VCaP (cell line): ENCODE measurements at regions not wholly inside any gene's neighbourhood (a gene's known extent, or its start where the extent isn't known, plus 50 kb on each side); places are given as distances from the start of the nearest gene placed in this dataset.

Experiments
- H3K27ac ChIP-seq: fragments of 450-650 bp; 2 replicates; pipeline ENCODE4 v1.5.1; 2017
- CTCF ChIP-seq: fragments of 450-650 bp; conservative IDR thresholded peaks from 2 replicates; pipeline ENCODE4 v1.5.1; 2017; ENCODE audit warnings: mild to moderate bottlenecking, moderate library complexity

GRCh38 chr16:9176547-9177418 lies 85.3 kb downstream of the HAPSTR1 start:
- no peak for TF ChIP-seq CTCF
- H3K27ac ChIP-seq, result no peak overlapping the region

- TF ChIP-seq CTCF, result no peak
Measured at GRCh38 chr16:9177861-9178260, 86.4 kb downstream of the HAPSTR1 start.

GRCh38 chr16:9183682-9184353 lies 92.4 kb downstream of the HAPSTR1 start:
- H3K27ac ChIP-seq, result no peak overlapping the region
- no peak for TF ChIP-seq CTCF

More at GRCh38 chr16:9177861-9178260, 86.4 kb downstream of the HAPSTR1 start:
- no peak overlapping the region for H3K27ac ChIP-seq

GRCh38 chr16:9184354-9184690 lies 92.9 kb downstream of the HAPSTR1 start:
- TF ChIP-seq CTCF, result no peak
- H3K27ac ChIP-seq, result no peak overlapping the region

- no peak for TF ChIP-seq CTCF
- no peak overlapping the region for H3K27ac ChIP-seq
Measured at GRCh38 chr16:9185381-9185780, 93.9 kb downstream of the HAPSTR1 start.

- no peak overlapping the region for H3K27ac ChIP-seq
- TF ChIP-seq CTCF, result no peak
Measured at GRCh38 chr16:9186061-9186460, 94.6 kb downstream of the HAPSTR1 start.

GRCh38 chr16:9188721-9189120 lies 97.3 kb downstream of the HAPSTR1 start:
- H3K27ac ChIP-seq, result no peak overlapping the region
- TF ChIP-seq CTCF, result no peak
